ENCODE measurements at regions not wholly inside any gene's neighbourhood (a gene's known extent, or its start where the extent isn't known, plus 50 kb on each side); places are given as distances from the start of the nearest gene placed in this dataset.

DNA sequence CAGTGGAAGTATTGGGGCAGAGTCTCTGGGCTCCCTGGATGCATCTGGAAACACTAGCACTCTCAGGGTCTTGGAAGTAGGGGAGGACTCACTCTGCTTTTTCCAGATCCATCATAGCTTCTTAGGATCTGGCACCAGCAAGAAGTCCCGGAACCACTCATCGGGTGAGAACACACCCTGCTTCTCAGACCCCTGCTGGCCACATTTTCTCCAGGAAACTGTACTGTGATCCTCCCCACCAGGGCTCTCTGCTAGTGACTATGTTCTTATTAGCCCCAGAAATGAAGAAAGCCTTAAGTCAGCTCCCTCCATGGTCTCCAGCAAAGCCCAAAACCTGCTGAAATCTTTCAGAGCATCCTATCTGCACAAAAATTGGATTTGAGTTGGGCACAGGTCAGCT lies 197.3 kb upstream of the GADL1 start:
- no peaks in the 10 kb centered on the region for H3K36me3 ChIP-seq (ENCODE audit: control insufficient read depth in 1 of 2, insufficient read depth in 2 of 2, low read length in 2 of 2)
- H3K27me3 ChIP-seq (ENCODE audit: insufficient read depth, low read length) = no peaks in the 10 kb centered on the region
- no peak overlapping the region for H2AFZ ChIP-seq (ENCODE audit: insufficient read depth, low read length, poor library complexity)
- H2BK5ac ChIP-seq (ENCODE audit: low read depth, low read length, poor library complexity) = no peak overlapping the region
- peaks cover 11 to 12% of the 10 kb centered on the region in 2 experiments for H3K4me1 ChIP-seq (ENCODE audit: control insufficient read depth in 1 of 2, insufficient read depth in 2 of 2, low read length in 2 of 2)
- DNase-seq = no peak
- H3K79me1 ChIP-seq (ENCODE audit: low read length) = peaks cover 10% of the 10 kb centered on the region
- H3K27ac ChIP-seq (ENCODE audit: low read depth, low read length) = no peak overlapping the region
- no peak overlapping the region for H3K18ac ChIP-seq (ENCODE audit: low read length)
- peak overlapping the region; percentile 40 for H3K14ac ChIP-seq (ENCODE audit: low read length)
- H2AK5ac ChIP-seq (ENCODE audit: low read length) = peak overlapping the region; percentile 72
- H3K23ac ChIP-seq (ENCODE audit: low read length) = no peak overlapping the region
- peaks cover 2% of the 10 kb centered on the region for H3K79me2 ChIP-seq (ENCODE audit: control insufficient read depth, insufficient read depth, low read length, poor library complexity)
- H4K12ac ChIP-seq (ENCODE audit: low read depth, low read length) = no peak overlapping the region
- no peak overlapping the region for H2BK120ac ChIP-seq (ENCODE audit: insufficient read depth, low read length, poor library complexity)
- H4K91ac ChIP-seq (ENCODE audit: low read depth, low read length) = no peak overlapping the region
- H3K4ac ChIP-seq (ENCODE audit: low read depth, low read length) = no peak overlapping the region
- no peak overlapping the region for H3K4me2 ChIP-seq (ENCODE audit: low read length)
- no peak overlapping the region for H2BK12ac ChIP-seq (ENCODE audit: low read length)
- H3K9me3 ChIP-seq (ENCODE audit: insufficient read depth, low read depth, low read length) = no peaks in the 10 kb centered on the region
- no CpG with 5 or more reads among the region's 2 CpGs for WGBS (ENCODE audit: extremely low coverage, insufficient coverage, insufficient read length)
- no peak overlapping the region for H4K8ac ChIP-seq (ENCODE audit: low read depth, low read length)
- H3K9ac ChIP-seq (ENCODE audit: low read length) = no peak overlapping the region
- no peak overlapping the region for H3K4me3 ChIP-seq (ENCODE audit: low read depth, low read length)

GRCh38 chr3:31092748-31093589 lies 198.5 kb upstream of the GADL1 start:
- Histone ChIP-seq H3K9ac (ENCODE audit: low read length) (no peak overlapping the region), H3K18ac (ENCODE audit: low read length) (no peak overlapping the region), H2AFZ (ENCODE audit: insufficient read depth, low read length, poor library complexity) (no peak overlapping the region), H3K4me3 (ENCODE audit: low read depth, low read length) (no peak overlapping the region), H3K14ac (ENCODE audit: low read length) (peak overlapping the region; percentile 37), H2BK5ac (ENCODE audit: low read depth, low read length, poor library complexity) (peak overlapping the region; percentile 43), H4K8ac (ENCODE audit: low read depth, low read length) (peak overlapping the region; percentile 18), H3K4me1 (ENCODE audit: control insufficient read depth in 1 of 2, insufficient read depth in 2 of 2, low read length in 2 of 2) (peaks cover 11 to 12% of the 10 kb centered on the region in 2 experiments), H3K27me3 (ENCODE audit: insufficient read depth, low read length) (no peaks in the 10 kb centered on the region), H3K23ac (ENCODE audit: low read length) (no peak overlapping the region), H2BK12ac (ENCODE audit: low read length) (peak overlapping the region; percentile 42), H3K9me3 (ENCODE audit: insufficient read depth, low read depth, low read length) (no peaks in the 10 kb centered on the region), H4K12ac (ENCODE audit: low read depth, low read length) (no peak overlapping the region), H3K4ac (ENCODE audit: low read depth, low read length) (no peak overlapping the region), H3K79me2 (ENCODE audit: control insufficient read depth, insufficient read depth, low read length, poor library complexity) (peaks cover 2% of the 10 kb centered on the region), H3K36me3 (ENCODE audit: control insufficient read depth in 1 of 2, insufficient read depth in 2 of 2, low read length in 2 of 2) (no peaks in the 10 kb centered on the region), H3K27ac (ENCODE audit: low read depth, low read length) (no peak overlapping the region), H3K79me1 (ENCODE audit: low read length) (peaks cover 10% of the 10 kb centered on the region), H4K91ac (ENCODE audit: low read depth, low read length) (peak overlapping the region; percentile 18), H2AK5ac (ENCODE audit: low read length) (no peak overlapping the region), H3K4me2 (ENCODE audit: low read length) (no peak overlapping the region), H2BK120ac (ENCODE audit: insufficient read depth, low read length, poor library complexity) (no peak overlapping the region)
- DNase-seq = peak; percentile 54 to 79
- WGBS (ENCODE audit: extremely low coverage, insufficient coverage, insufficient read length) = no CpG with 5 or more reads among the region's 6 CpGs

DNA sequence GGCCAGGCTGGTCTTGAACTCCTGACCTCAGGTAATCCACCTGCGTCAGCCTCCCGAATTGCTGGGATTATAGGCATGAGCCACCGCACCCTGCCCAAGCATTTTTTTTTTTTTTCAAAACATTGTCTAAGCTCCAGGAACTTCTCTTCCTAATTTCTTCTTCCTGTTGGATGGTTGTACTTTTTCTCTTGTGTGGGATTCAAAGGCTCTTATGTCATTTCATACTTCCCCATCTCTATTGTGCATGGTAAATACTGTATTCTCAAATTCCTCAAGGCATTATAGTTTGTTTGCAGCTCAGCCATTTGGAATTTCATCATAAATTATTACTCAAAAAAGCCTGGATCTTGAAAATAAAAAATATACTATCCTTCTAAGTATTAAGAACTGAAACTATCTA lies 199.1 kb upstream of the GADL1 start:
- no peak overlapping the region for H2AFZ ChIP-seq (ENCODE audit: insufficient read depth, low read length, poor library complexity)
- no peak overlapping the region for H3K23ac ChIP-seq (ENCODE audit: low read length)
- H3K4me2 ChIP-seq (ENCODE audit: low read length) = no peak overlapping the region
- H3K4me3 ChIP-seq (ENCODE audit: low read depth, low read length) = no peak overlapping the region
- no peak overlapping the region for H2BK5ac ChIP-seq (ENCODE audit: low read depth, low read length, poor library complexity)
- no peak overlapping the region for H3K4ac ChIP-seq (ENCODE audit: low read depth, low read length)
- no peak overlapping the region for H3K27ac ChIP-seq (ENCODE audit: low read depth, low read length)
- H4K91ac ChIP-seq (ENCODE audit: low read depth, low read length) = no peak overlapping the region
- H3K14ac ChIP-seq (ENCODE audit: low read length) = no peak overlapping the region
- DNase-seq = no peak
- H4K12ac ChIP-seq (ENCODE audit: low read depth, low read length) = no peak overlapping the region
- no peak overlapping the region for H2AK5ac ChIP-seq (ENCODE audit: low read length)
- peaks cover 11 to 12% of the 10 kb centered on the region in 2 experiments for H3K4me1 ChIP-seq (ENCODE audit: control insufficient read depth in 1 of 2, insufficient read depth in 2 of 2, low read length in 2 of 2)
- no peaks in the 10 kb centered on the region for H3K36me3 ChIP-seq (ENCODE audit: control insufficient read depth in 1 of 2, insufficient read depth in 2 of 2, low read length in 2 of 2)
- H3K9me3 ChIP-seq (ENCODE audit: insufficient read depth, low read depth, low read length) = no peaks in the 10 kb centered on the region
- WGBS (ENCODE audit: extremely low coverage, insufficient coverage, insufficient read length) = no CpG with 5 or more reads among the region's 3 CpGs
- H3K27me3 ChIP-seq (ENCODE audit: insufficient read depth, low read length) = no peaks in the 10 kb centered on the region
- H3K18ac ChIP-seq (ENCODE audit: low read length) = no peak overlapping the region
- no peak overlapping the region for H3K9ac ChIP-seq (ENCODE audit: low read length)
- peaks cover 2% of the 10 kb centered on the region for H3K79me2 ChIP-seq (ENCODE audit: control insufficient read depth, insufficient read depth, low read length, poor library complexity)
- H3K79me1 ChIP-seq (ENCODE audit: low read length) = peaks cover 12% of the 10 kb centered on the region
- H2BK12ac ChIP-seq (ENCODE audit: low read length) = no peak overlapping the region
- H2BK120ac ChIP-seq (ENCODE audit: insufficient read depth, low read length, poor library complexity) = no peak overlapping the region
- no peak overlapping the region for H4K8ac ChIP-seq (ENCODE audit: low read depth, low read length)

DNA sequence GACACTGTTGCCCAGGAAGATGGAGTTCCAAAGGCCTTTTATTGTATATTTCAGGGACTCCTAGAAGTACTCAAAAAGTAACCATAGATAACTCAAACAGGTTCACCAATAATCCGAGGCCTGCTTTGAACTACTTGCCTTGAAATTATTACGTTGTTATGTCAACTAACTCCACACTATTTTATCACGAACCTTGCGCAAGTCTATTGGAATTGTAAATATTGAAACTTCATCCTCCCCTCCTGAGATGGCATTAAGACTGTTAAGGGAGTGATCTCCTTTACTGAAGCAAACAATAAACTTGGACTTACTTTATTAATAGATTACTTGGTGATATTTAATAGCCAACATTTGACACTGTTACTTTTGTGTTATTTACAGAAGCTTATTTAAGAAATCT lies 199.6 kb upstream of the GADL1 start:
- H2BK120ac ChIP-seq (ENCODE audit: insufficient read depth, low read length, poor library complexity) = no peak overlapping the region
- H2AFZ ChIP-seq (ENCODE audit: insufficient read depth, low read length, poor library complexity) = no peak overlapping the region
- H3K18ac ChIP-seq (ENCODE audit: low read length) = no peak overlapping the region
- H3K4me3 ChIP-seq (ENCODE audit: low read depth, low read length) = no peak overlapping the region
- no peak overlapping the region for H3K4me2 ChIP-seq (ENCODE audit: low read length)
- H3K14ac ChIP-seq (ENCODE audit: low read length) = no peak overlapping the region
- peaks cover 12% of the 10 kb centered on the region for H3K79me1 ChIP-seq (ENCODE audit: low read length)
- H3K9ac ChIP-seq (ENCODE audit: low read length) = no peak overlapping the region
- no peak overlapping the region for H3K4ac ChIP-seq (ENCODE audit: low read depth, low read length)
- H3K23ac ChIP-seq (ENCODE audit: low read length) = no peak overlapping the region
- no peaks in the 10 kb centered on the region for H3K9me3 ChIP-seq (ENCODE audit: insufficient read depth, low read depth, low read length)
- H3K79me2 ChIP-seq (ENCODE audit: control insufficient read depth, insufficient read depth, low read length, poor library complexity) = peaks cover 2% of the 10 kb centered on the region
- H2BK12ac ChIP-seq (ENCODE audit: low read length) = no peak overlapping the region
- no peaks in the 10 kb centered on the region for H3K36me3 ChIP-seq (ENCODE audit: control insufficient read depth in 1 of 2, insufficient read depth in 2 of 2, low read length in 2 of 2)
- H3K27me3 ChIP-seq (ENCODE audit: insufficient read depth, low read length) = no peaks in the 10 kb centered on the region
- H4K91ac ChIP-seq (ENCODE audit: low read depth, low read length) = no peak overlapping the region
- H4K12ac ChIP-seq (ENCODE audit: low read depth, low read length) = no peak overlapping the region
- no peak overlapping the region for H3K27ac ChIP-seq (ENCODE audit: low read depth, low read length)
- no peak overlapping the region for H2AK5ac ChIP-seq (ENCODE audit: low read length)
- WGBS (ENCODE audit: extremely low coverage, insufficient coverage, insufficient read length) = no CpG with 5 or more reads among the region's 4 CpGs
- H4K8ac ChIP-seq (ENCODE audit: low read depth, low read length) = no peak overlapping the region
- H3K4me1 ChIP-seq (ENCODE audit: control insufficient read depth in 1 of 2, insufficient read depth in 2 of 2, low read length in 2 of 2) = peaks cover 11 to 12% of the 10 kb centered on the region in 2 experiments
- DNase-seq = peak in 1 of 2 donors; percentile 89
- H2BK5ac ChIP-seq (ENCODE audit: low read depth, low read length, poor library complexity) = no peak overlapping the region

Data from trophoblast cell (in vitro differentiated cells and primary cell).